Kidney glomerular epithelial cell (primary cell): ENCODE measurements at regions not wholly inside any gene's neighbourhood (a gene's known extent, or its start where the extent isn't known, plus 50 kb on each side); places are given as distances from the start of the nearest gene placed in this dataset.
"Not testable (repeated sequence)": the region's sequence is repeated elsewhere in the genome, so short reads cannot be mapped to it uniquely, and the experiment has no call there.

Source experiments
- DNase-seq: peaks from one replicate; lab custom pipeline; 2025; lab: John Stamatoyannopoulos, UW

GRCh38 chr5:62103863-62104262 lies 202.1 kb upstream of the KIF2A start:
- not testable (repeated sequence) for DNase-seq

DNA sequence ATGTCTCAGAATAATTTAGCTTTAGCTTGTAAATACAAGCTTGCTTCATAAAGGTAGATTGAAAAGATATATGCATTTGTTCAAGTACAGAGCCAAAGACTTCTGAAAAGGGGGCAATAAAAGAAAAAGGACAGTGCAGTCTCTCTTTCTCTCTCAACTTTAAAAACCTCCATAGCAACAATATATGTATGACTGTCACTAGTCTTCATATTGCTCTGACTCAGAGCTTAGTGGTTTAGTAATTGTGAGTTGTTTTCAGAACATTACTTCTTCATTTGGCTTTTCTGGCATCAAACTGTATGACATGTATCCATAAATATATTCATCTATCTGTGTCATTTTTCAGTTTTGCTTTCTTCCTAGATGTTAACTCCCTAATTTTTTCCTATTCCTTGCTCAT lies 194.6 kb upstream of the KIF2A start:
- DNase-seq = no peak

DNA sequence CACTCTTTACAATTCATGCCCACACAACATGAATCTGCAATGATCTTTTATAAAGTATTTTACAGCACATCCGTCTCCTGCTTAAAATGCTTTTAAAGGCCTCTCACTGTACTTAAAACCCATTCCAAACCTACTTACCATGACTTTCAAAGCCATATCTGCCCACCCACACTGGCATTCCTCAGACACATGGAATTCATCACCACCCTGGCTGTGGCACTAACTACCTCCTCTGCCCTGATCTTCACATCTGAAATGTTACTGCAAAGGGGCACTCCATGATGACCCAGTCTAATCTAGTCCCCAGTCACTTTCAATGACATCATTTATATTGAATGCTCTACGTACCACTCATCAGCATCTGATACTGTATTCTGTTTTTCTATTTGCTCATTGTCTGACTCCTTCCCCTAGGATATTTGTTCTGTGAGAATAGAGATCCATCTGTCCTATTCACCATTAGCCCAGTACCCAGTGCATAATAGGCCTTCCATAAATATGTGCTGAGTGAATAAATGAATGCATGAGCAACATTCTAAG lies 193.2 kb upstream of the KIF2A start:
- DNase-seq = peak; percentile 23

DNA sequence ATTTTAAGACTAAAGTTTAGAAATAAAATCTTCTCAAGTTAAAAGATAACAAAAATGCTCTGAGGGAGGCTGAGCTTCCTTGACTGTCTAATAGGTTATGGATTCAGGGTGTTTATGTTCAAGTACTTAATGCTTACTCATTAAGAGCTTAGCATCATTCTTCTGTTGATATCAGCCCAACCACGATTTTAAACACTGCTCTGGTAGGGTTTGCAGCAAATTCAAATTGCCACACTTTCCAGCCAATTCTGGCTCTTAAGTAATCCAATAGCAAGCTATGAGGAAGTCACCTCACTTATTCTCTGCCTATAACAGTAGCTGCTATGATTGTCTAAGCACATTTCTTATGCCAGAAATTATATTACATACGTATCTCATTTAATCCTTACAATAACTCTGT lies 191.0 kb upstream of the KIF2A start:
- DNase-seq = no peak

DNA sequence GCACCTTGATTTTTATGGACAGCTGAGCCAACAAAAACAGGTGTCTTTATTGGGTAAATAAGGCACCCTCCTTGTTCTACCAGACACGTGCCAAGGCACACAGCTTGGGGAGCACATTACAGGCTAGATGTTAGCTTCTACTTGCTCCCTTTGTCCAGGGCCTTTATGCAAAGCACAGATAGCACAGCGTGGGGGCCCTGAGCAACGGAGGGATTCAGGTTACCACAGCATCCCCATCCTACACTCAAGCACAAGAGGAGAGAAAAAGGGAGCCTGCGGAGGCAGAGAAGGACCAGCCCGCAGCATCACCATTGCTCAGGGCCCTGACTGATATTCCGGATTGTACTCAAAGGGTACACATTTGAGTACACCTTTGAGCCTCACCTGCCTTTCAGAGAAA lies 181.7 kb upstream of the KIF2A start:
- no peak for DNase-seq

- no peak for DNase-seq
Observed at GRCh38 chr5:62126090-62126489, 179.9 kb upstream of the KIF2A start.

DNA sequence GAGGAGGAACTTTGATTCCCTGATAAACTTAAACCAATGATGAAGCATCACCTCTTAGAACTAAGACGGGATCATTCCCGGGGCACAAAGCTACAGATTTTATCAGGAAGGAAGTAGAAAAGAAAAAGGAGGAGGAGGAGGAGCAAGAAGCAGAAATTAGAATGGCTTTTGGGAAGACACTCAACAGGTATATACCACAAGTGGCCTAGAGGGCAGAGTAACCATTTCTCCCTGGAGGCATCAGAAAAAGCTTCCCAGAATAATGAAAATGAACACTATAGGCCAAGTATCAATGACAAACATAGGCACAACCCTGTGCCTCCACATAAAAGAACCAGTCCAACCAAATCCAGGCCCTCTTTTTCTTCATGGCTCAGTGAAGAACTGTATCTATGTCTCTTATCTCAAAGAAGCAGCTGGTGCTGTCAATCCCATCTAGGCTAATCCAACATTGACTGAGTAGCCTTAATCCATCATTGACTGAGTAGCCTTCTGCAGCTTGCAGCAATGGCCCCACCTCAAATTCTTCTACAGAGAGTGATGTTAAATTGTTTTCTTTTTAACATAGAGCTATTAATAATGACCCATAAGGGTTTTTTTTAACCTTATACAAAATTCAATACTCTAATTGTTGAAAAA lies 178.8 kb upstream of the KIF2A start:
- DNase-seq = no peak

GRCh38 chr5:62130107-62130506 lies 175.9 kb upstream of the KIF2A start:
- no peak for DNase-seq

- DNase-seq = no peak
Observed at GRCh38 chr5:62132276-62132675, 173.7 kb upstream of the KIF2A start.

DNA sequence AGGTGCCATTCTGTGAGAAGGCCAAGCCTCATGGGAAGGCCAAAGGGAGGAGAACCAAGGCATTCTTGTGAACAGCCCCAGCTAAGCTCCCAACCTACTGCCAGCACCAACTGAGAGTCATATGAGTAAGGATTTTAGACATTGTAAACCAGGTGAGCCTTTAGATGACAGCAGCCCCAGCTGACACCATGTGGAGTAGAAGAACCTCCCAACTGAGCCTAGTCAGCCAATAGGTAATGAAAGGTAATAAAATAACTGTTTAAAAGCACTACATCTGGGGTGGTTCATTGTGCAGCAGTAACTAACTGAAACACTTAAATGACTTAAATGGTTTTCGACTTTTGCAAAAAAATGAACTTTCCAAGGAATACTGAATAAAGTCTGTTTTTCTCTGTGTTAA lies 172.6 kb upstream of the KIF2A start:
- DNase-seq = no peak

- DNase-seq = no peak
Observed at GRCh38 chr5:62134811-62135210, 171.2 kb upstream of the KIF2A start.

GRCh38 chr5:62137628-62138027 lies 168.4 kb upstream of the KIF2A start:
- DNase-seq = no peak

GRCh38 chr5:62138607-62139006 lies 167.4 kb upstream of the KIF2A start:
- no peak for DNase-seq

DNA sequence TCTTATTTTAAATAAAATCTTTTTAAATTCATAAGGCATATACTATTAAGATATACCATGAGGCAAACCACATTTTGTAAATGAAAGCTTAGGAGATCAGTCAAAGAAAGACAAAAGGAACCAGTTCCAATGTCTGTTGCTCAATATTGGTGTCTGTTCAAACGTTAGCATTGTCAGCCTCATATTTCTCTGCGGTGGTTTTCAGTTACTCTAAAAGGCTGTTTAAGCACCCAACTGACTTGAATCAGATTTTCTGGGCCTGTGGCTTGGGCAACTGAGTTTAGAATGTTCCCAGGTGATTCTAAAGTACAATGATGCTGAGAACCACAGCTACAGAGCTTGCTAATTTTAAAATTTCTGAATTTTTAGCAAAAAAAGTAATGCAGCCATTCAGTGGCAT lies 166.3 kb upstream of the KIF2A start:
- DNase-seq = no peak

DNA sequence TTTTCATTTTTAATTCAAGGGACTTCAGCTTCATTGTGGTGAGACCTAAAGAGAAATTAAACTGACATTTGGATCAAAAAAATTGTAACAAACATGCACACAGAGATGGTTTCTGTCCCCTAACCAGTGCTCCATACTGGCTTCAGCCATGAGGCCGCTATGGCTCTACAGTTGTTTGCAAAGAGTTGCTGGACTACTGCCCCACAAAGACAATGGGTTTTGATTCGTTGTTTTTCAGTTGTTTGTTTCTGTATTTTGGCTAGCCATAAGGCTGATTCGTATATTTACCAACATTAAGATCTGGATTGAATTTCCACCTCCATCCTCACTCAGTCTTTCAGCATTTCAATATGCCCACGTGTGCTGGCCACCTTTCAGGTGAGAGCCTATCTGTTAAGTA lies 163.7 kb upstream of the KIF2A start:
- no peak for DNase-seq

- peak; percentile 24 for DNase-seq
Observed at GRCh38 chr5:62143268-62144229, 162.5 kb upstream of the KIF2A start.

- peak; percentile 21 for DNase-seq
Observed at GRCh38 chr5:62144401-62145022, 161.5 kb upstream of the KIF2A start.

GRCh38 chr5:62149879-62150278 lies 156.1 kb upstream of the KIF2A start:
- DNase-seq = no peak

- DNase-seq = peak; percentile 51
Observed at GRCh38 chr5:62152394-62153087, 153.5 kb upstream of the KIF2A start.

DNA sequence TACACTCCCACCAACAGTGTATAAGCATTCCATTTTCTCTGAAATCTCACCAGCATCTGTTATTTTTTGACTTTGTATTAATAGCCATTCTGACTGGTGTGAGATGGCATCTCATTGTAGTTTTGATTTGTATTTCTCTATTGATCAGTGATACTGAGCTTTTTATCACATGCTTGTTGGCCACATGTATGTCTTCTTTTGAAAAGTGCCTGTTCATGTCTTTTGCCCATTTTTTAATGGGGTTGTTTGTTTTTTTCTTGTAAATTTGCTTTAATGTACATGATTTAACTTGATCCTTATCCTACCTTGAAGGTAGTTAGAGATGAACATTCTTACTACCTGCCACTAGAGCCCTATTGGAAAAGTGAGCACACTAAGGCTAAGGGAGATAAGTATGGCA lies 151.2 kb upstream of the KIF2A start:
- no peak for DNase-seq

GRCh38 chr5:62155988-62156387 lies 150.0 kb upstream of the KIF2A start:
- DNase-seq = no peak

GRCh38 chr5:62167561-62168057 lies 138.4 kb upstream of the KIF2A start:
- no peak for DNase-seq
